CD14-positive monocyte (primary cell): ENCODE measurements at regions not wholly inside any gene's neighbourhood (a gene's known extent, or its start where the extent isn't known, plus 50 kb on each side); places are given as distances from the start of the nearest gene placed in this dataset.

Source experiments
- DNase-seq, 3 donors: peaks; one replicate each; pipeline ENCODE4 v3.0.0-alpha.2; 2011 to 2022
- H2AFZ ChIP-seq: 2 replicates; pipeline ENCODE4 v1.6.0; 2012; ENCODE audit warnings: mild to moderate bottlenecking, low read depth, low read length, inconsistent platforms; ENCODE audit not compliant: insufficient read depth, poor library complexity, severe bottlenecking
- H3K27ac ChIP-seq, 2 donors: 1 replicate in 1 of 2; 2 replicates in 1 of 2; pipeline ENCODE4 v1.5.1; 2012 to 2013; ENCODE audit warnings: low read length in 2 of 2, control low read depth in 1 of 2, inconsistent platforms in 1 of 2, low read depth in 1 of 2, mild to moderate bottlenecking in 1 of 2
- H3K27me3 ChIP-seq, 2 donors: one replicate each; pipeline versions ENCODE4 v1.6.0 to v1.6.1; 2011 to 2013; ENCODE audit warnings: low read length in 2 of 2; ENCODE audit not compliant: control insufficient read depth in 2 of 2, insufficient read depth in 2 of 2
- H3K36me3 ChIP-seq, 2 donors: replicated peaks in 1 of 2; 1 replicate in 1 of 2; 2 replicates in 1 of 2; pipeline versions ENCODE4 v1.5.1 to v1.6.1; 2012 to 2013; ENCODE audit warnings: low read length in 2 of 2, control low read depth in 1 of 2, inconsistent platforms in 1 of 2, mild to moderate bottlenecking in 1 of 2; ENCODE audit not compliant: insufficient read depth in 2 of 2, control insufficient read depth in 1 of 2
- H3K4me1 ChIP-seq, 2 donors: 1 replicate in 1 of 2; 2 replicates in 1 of 2; pipeline versions ENCODE4 v1.5.1 to v1.6.1; 2012 to 2013; ENCODE audit warnings: low read length in 2 of 2, control low read depth in 1 of 2, inconsistent platforms in 1 of 2, mild to moderate bottlenecking in 1 of 2, moderate library complexity in 1 of 2; ENCODE audit not compliant: insufficient read depth in 2 of 2, control insufficient read depth in 1 of 2
- H3K4me2 ChIP-seq: replicated peaks from 2 replicates; pipeline ENCODE3; 2012; ENCODE audit warnings: low read length, moderate library complexity, mild to moderate bottlenecking; ENCODE audit not compliant: poor library complexity, severe bottlenecking; ENCODE audit errors: extremely low read depth
- H3K4me3 ChIP-seq, 3 experiments: fragments of 200-600 bp in 1 of 3; sonication (generic) in 1 of 3; replicated peaks in 1 of 3; 1 replicate in 2 of 3; 2 replicates in 1 of 3; pipeline ENCODE4 v1.5.1; 2011 to 2013; ENCODE audit warnings: low read length in 3 of 3, mild to moderate bottlenecking in 3 of 3, control low read depth in 2 of 3, low read depth in 2 of 3, inconsistent platforms in 1 of 3, moderate library complexity in 1 of 3
- H3K79me2 ChIP-seq: 2 replicates; pipeline ENCODE4 v1.6.0; 2012; ENCODE audit warnings: mild to moderate bottlenecking, control low read depth, inconsistent platforms, low read length, moderate library complexity; ENCODE audit not compliant: insufficient read depth
- H3K9ac ChIP-seq: 2 replicates; pipeline ENCODE4 v1.6.0; 2017; ENCODE audit warnings: low read length, mild to moderate bottlenecking; ENCODE audit not compliant: insufficient read depth, poor library complexity, severe bottlenecking
- H3K9me3 ChIP-seq, 2 donors: replicated peaks in 1 of 2; 1 replicate in 1 of 2; 2 replicates in 1 of 2; pipeline versions ENCODE4 v1.5.1 to v1.6.1; 2012 to 2013; ENCODE audit warnings: low read length in 2 of 2, control low read depth in 1 of 2; ENCODE audit not compliant: control insufficient read depth in 1 of 2, insufficient read depth in 1 of 2
- H4K20me1 ChIP-seq: 2 replicates; pipeline ENCODE4 v1.6.0; 2012; ENCODE audit warnings: mild to moderate bottlenecking, low read length, control low read depth, moderate library complexity; ENCODE audit not compliant: insufficient read depth
- H3K27ac Mint-ChIP-seq, 7 donors: one replicate each; pipeline ENCODE4 v1.8.0; 2020; ENCODE audit warnings: mild to moderate bottlenecking in 7 of 7, mixed read lengths in 7 of 7, moderate library complexity in 6 of 7, inconsistent platforms in 2 of 7
- H3K27me3 Mint-ChIP-seq, 3 donors: one replicate each; pipeline ENCODE4 v1.8.0; 2021 to 2022; ENCODE audit warnings: low read depth in 3 of 3, mild to moderate bottlenecking in 3 of 3, mixed read lengths in 3 of 3, moderate library complexity in 3 of 3, inconsistent platforms in 1 of 3
- H3K36me3 Mint-ChIP-seq, 2 donors: one replicate each; pipeline ENCODE4 v1.8.0; 2020; ENCODE audit warnings: mixed read lengths in 2 of 2, inconsistent platforms in 1 of 2, mild to moderate bottlenecking in 1 of 2
- H3K4me1 Mint-ChIP-seq: one replicate; pipeline ENCODE4 v1.8.0; 2020; ENCODE audit warnings: mild to moderate bottlenecking, mixed read lengths
- H3K4me3 Mint-ChIP-seq, 2 donors: one replicate each; pipeline ENCODE4 v1.8.0; 2020; ENCODE audit warnings: mild to moderate bottlenecking in 2 of 2, mixed read lengths in 2 of 2, moderate library complexity in 1 of 2
- H3K9me3 Mint-ChIP-seq, 7 donors: one replicate each; pipeline ENCODE4 v1.8.0; 2020 to 2022; ENCODE audit warnings: mixed read lengths in 7 of 7, mild to moderate bottlenecking in 6 of 7, moderate library complexity in 6 of 7, inconsistent platforms in 2 of 7
- WGBS: methylation state at CpG from one replicate; pipeline ENCODE4 v1.1.5; 2013; ENCODE audit warnings: missing lambda C conversion rate; ENCODE audit not compliant: insufficient coverage; 5-methylcytosine and 5-hydroxymethylcytosine counted together
- intact Hi-C, 2 donors: fragments of 100-400 bp; cut with micrococcal nuclease; formaldehyde crosslinking; loops; one replicate each; pipeline versions ENCODE4 v1.15.0 to v1.15.1; 2023
- TF ChIP-seq, protein P1 (sequence below): fragments of 200-600 bp; IDR thresholded peaks from one replicate; pipeline ENCODE4 v1.8.0; 2022; ENCODE audit warnings: antibody characterized with exemption, mild to moderate bottlenecking

GRCh38 chr18:40160361-40160760 is 1794.7 kb upstream of the PIK3C3 start:
- TF ChIP-seq, protein P1, sequence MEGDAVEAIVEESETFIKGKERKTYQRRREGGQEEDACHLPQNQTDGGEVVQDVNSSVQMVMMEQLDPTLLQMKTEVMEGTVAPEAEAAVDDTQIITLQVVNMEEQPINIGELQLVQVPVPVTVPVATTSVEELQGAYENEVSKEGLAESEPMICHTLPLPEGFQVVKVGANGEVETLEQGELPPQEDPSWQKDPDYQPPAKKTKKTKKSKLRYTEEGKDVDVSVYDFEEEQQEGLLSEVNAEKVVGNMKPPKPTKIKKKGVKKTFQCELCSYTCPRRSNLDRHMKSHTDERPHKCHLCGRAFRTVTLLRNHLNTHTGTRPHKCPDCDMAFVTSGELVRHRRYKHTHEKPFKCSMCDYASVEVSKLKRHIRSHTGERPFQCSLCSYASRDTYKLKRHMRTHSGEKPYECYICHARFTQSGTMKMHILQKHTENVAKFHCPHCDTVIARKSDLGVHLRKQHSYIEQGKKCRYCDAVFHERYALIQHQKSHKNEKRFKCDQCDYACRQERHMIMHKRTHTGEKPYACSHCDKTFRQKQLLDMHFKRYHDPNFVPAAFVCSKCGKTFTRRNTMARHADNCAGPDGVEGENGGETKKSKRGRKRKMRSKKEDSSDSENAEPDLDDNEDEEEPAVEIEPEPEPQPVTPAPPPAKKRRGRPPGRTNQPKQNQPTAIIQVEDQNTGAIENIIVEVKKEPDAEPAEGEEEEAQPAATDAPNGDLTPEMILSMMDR: no peak
- Histone ChIP-seq H3K4me2 (no peak overlapping the region), H3K79me2 (no peaks in the 10 kb centered on the region), H3K36me3 (no peaks in the 10 kb centered on the region), H2AFZ (no peak overlapping the region), H3K9ac (no peak overlapping the region), H3K4me3 (no peak overlapping the region), H3K4me1 (no peaks in the 10 kb centered on the region), H3K27me3 (no peaks in the 10 kb centered on the region), H3K27ac (no peak overlapping the region), H3K9me3 (no peaks in the 10 kb centered on the region), H4K20me1 (no peaks in the 10 kb centered on the region)
- intact Hi-C loops: no loop called here
- no CpG with 5 or more reads among the region's 2 CpGs for WGBS
- no peak for DNase-seq
- Mint-ChIP-seq H3K36me3 (no peaks in the 10 kb centered on the region), H3K27me3 (peaks cover 0 to 3% (median 0%) of the 10 kb centered on the region in 3 donors), H3K27ac (no peak overlapping the region), H3K4me3 (no peak overlapping the region), H3K9me3 (peaks cover 0 to 2% (median 0%) of the 10 kb centered on the region in 7 donors), H3K4me1 (no peaks in the 10 kb centered on the region)

GRCh38 chr18:40159141-40160017 is 1795.7 kb upstream of the PIK3C3 start:
- Histone ChIP-seq H3K4me1 (no peaks in the 10 kb centered on the region), H3K9me3 (no peaks in the 10 kb centered on the region), H4K20me1 (no peaks in the 10 kb centered on the region), H3K4me3 (no peak overlapping the region), H3K27me3 (no peaks in the 10 kb centered on the region), H2AFZ (no peak overlapping the region), H3K79me2 (no peaks in the 10 kb centered on the region), H3K27ac (no peak overlapping the region), H3K9ac (no peak overlapping the region), H3K4me2 (no peak overlapping the region), H3K36me3 (no peaks in the 10 kb centered on the region)
- Mint-ChIP-seq H3K9me3 (peaks cover 0 to 2% (median 0%) of the 10 kb centered on the region in 7 donors), H3K4me3 (no peak overlapping the region), H3K36me3 (no peaks in the 10 kb centered on the region), H3K4me1 (no peaks in the 10 kb centered on the region), H3K27me3 (peaks cover 0 to 3% (median 0%) of the 10 kb centered on the region in 3 donors), H3K27ac (no peak overlapping the region)
- intact Hi-C loops: no loop called here
- TF ChIP-seq, protein P1: no peak
- WGBS: no CpG with 5 or more reads among the region's 5 CpGs
- no peak for DNase-seq
